ENCODE measurements at regions not wholly inside any gene's neighbourhood (a gene's known extent, or its start where the extent isn't known, plus 50 kb on each side); places are given as distances from the start of the nearest gene placed in this dataset.

- no peak for DNase-seq (ENCODE audit: low read depth in 2 of 2)
Measured at GRCh38 chr10:4080225-4080805, 295.3 kb upstream of the KLF6 start.

GRCh38 chr10:4079803-4080202 lies 294.8 kb upstream of the KLF6 start:
- no peak for DNase-seq (ENCODE audit: low read depth in 2 of 2)

GRCh38 chr10:4077804-4078203 lies 292.8 kb upstream of the KLF6 start:
- DNase-seq (ENCODE audit: low read depth in 2 of 2) = no peak

GRCh38 chr10:4076983-4077382 lies 292.0 kb upstream of the KLF6 start:
- no peak for DNase-seq (ENCODE audit: low read depth in 2 of 2)

GRCh38 chr10:4075443-4075842 lies 290.4 kb upstream of the KLF6 start:
- no peak for DNase-seq (ENCODE audit: low read depth in 2 of 2)

- DNase-seq (ENCODE audit: low read depth in 2 of 2) = no peak
Measured at GRCh38 chr10:4074545-4075407, 289.8 kb upstream of the KLF6 start.

GRCh38 chr10:4073912-4074311 lies 288.9 kb upstream of the KLF6 start:
- no peak for DNase-seq (ENCODE audit: low read depth in 2 of 2)

GRCh38 chr10:4070921-4071660 lies 286.1 kb upstream of the KLF6 start:
- DNase-seq (ENCODE audit: low read depth in 2 of 2) = no peak

GRCh38 chr10:4070184-4070583 lies 285.2 kb upstream of the KLF6 start:
- no peak for DNase-seq (ENCODE audit: low read depth in 2 of 2)

GRCh38 chr10:4069491-4069890 lies 284.5 kb upstream of the KLF6 start:
- no peak for DNase-seq (ENCODE audit: low read depth in 2 of 2)

GRCh38 chr10:4068629-4069028 lies 283.6 kb upstream of the KLF6 start:
- DNase-seq (ENCODE audit: low read depth in 2 of 2) = no peak

GRCh38 chr10:4067931-4068561 lies 283.0 kb upstream of the KLF6 start:
- DNase-seq (ENCODE audit: low read depth in 2 of 2) = no peak

- DNase-seq (ENCODE audit: low read depth in 2 of 2) = no peak
Measured at GRCh38 chr10:4067531-4067930, 282.5 kb upstream of the KLF6 start.

- no peak for DNase-seq (ENCODE audit: low read depth in 2 of 2)
Measured at GRCh38 chr10:4066581-4067390, 281.8 kb upstream of the KLF6 start.

- no peak for DNase-seq (ENCODE audit: low read depth in 2 of 2)
Measured at GRCh38 chr10:4064489-4064888, 279.5 kb upstream of the KLF6 start.

- DNase-seq (ENCODE audit: low read depth in 2 of 2) = no peak
Measured at GRCh38 chr10:4063717-4064116, 278.7 kb upstream of the KLF6 start.

GRCh38 chr10:4062751-4063150 lies 277.7 kb upstream of the KLF6 start:
- DNase-seq (ENCODE audit: low read depth in 2 of 2) = no peak

GRCh38 chr10:4062072-4062471 lies 277.1 kb upstream of the KLF6 start:
- DNase-seq (ENCODE audit: low read depth in 2 of 2) = no peak

GRCh38 chr10:4061441-4061951 lies 276.5 kb upstream of the KLF6 start:
- no peak for DNase-seq (ENCODE audit: low read depth in 2 of 2)

- DNase-seq (ENCODE audit: low read depth in 2 of 2) = no peak
Measured at GRCh38 chr10:4059471-4060138, 274.6 kb upstream of the KLF6 start.

Data from stimulated activated CD8-positive, alpha-beta memory T cell treated with anti-CD3 and anti-CD28 coated beads, Interleukin-7, amount 100 ng/mL, for 4 hours (primary cell).